ENCODE measurements at regions not wholly inside any gene's neighbourhood (a gene's known extent, or its start where the extent isn't known, plus 50 kb on each side); places are given as distances from the start of the nearest gene placed in this dataset.

GRCh38 chr10:4354382-4354812 lies 471.6 kb upstream of the AKR1E2 start:
- Histone ChIP-seq H3K9me2 (replicated peaks; ENCODE audit: low read length) (no peaks in the 10 kb centered on the region), H4K20me1 (ENCODE audit: low read length) (no peaks in the 10 kb centered on the region), H3F3A (ENCODE audit: low read length, unreplicated experiment) (no peaks in the 10 kb centered on the region), H3K27me3 (ENCODE audit: low read length) (no peaks in the 10 kb centered on the region), H3K4me3 (ENCODE audit: low read length) (peak overlapping the region; percentile 40; the same call in 1 of the 2 replicates), H3K27ac (ENCODE audit: low read length) (peak overlapping the region; percentile 92), H2AFZ (ENCODE audit: low read length) (no peak overlapping the region), H3K79me2 (ENCODE audit: low read length) (no peaks in the 10 kb centered on the region), H3K9ac (ENCODE audit: low read length) (peak overlapping the region; percentile 61), H3K4me2 (ENCODE audit: low read length) (peak overlapping the region; percentile 74), H3K36me3 (ENCODE audit: low read depth, low read length) (no peaks in the 10 kb centered on the region), H3K4me1 (ENCODE audit: insufficient read depth, low read length) (peaks cover 33% of the 10 kb centered on the region), H3K9me3 (ENCODE audit: low read length) (no peaks in the 10 kb centered on the region)
- ChIA-PET POLR2A (ENCODE audit: unreplicated experiment) (interaction anchor here (0.5 to 1.2 kb wide), 6 partner anchors 10 to 571 kb away, joined by 3 to 9 read pairs (median 4); no protein-coding TSS in a partner anchor), CTCF (interaction anchor here (0.6 to 1.1 kb wide), 2 partner anchors 302 to 411 kb away, joined by 3 to 4 read pairs; no protein-coding TSS in a partner anchor)
- intact Hi-C loops (cut with micrococcal nuclease), result loop anchor here (1.0 to 10.0 kb wide), 7 partner anchors 53 to 570 kb away; partner anchors contain the start of gene KLF6
- DNase-seq (peak; percentile 84), ATAC-seq (peak; percentile 88)
- BruUV-seq (replicated peaks), result no TSS peak
- TF ChIP-seq CTCF (conservative IDR thresholded peaks at IDR 0.05; ENCODE audit: low read depth, low read length) (no peak), EZH2 (IDR thresholded peaks at IDR 0.05; ENCODE audit: low read length, unreplicated experiment) (no peak), EZH2phosphoT487 (IDR thresholded peaks at IDR 0.05; ENCODE audit: borderline replicate concordance, low read length) (no peak)

DNA sequence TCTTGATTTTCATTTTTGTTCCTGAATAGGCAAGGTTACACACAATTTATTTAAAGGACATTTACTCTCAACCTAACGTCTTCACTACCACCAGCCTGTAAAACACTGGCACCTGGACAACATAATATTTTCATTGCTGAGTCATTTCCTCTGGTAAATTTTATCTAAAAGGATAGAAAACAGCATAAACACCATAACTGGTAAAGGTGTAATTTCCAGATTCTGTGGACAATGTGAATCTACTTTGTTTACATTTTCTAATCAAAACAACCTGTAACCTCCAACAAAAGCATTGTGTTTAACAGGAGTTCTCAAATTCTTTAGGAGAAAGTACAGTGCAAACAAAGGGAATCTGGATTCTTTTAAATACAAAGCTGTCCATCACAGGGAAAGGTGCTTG lies 472.0 kb upstream of the AKR1E2 start:
- no TSS peak for BruUV-seq (replicated peaks)
- no peak overlapping the region; the same call in 1 of the 2 replicates for H3K4me3 ChIP-seq (ENCODE audit: low read length)
- intact Hi-C loops (cut with micrococcal nuclease), result loop anchor here (1.0 to 10.0 kb wide), 7 partner anchors 53 to 569 kb away; partner anchors contain the start of gene KLF6
- H3K9ac ChIP-seq (ENCODE audit: low read length), result peak overlapping the region; percentile 53
- H3K36me3 ChIP-seq (ENCODE audit: low read depth, low read length), result no peaks in the 10 kb centered on the region
- ATAC-seq (peak; percentile 75), DNase-seq (peak; percentile 81)
- H3K4me2 ChIP-seq (ENCODE audit: low read length), result peak overlapping the region; percentile 74
- H3K9me2 ChIP-seq (replicated peaks; ENCODE audit: low read length), result no peaks in the 10 kb centered on the region
- H3K9me3 ChIP-seq (ENCODE audit: low read length), result no peaks in the 10 kb centered on the region
- TF ChIP-seq EZH2phosphoT487 (IDR thresholded peaks at IDR 0.05; ENCODE audit: borderline replicate concordance, low read length), result no peak
- TF ChIP-seq EZH2 (IDR thresholded peaks at IDR 0.05; ENCODE audit: low read length, unreplicated experiment), result no peak
- no peak for TF ChIP-seq CTCF (conservative IDR thresholded peaks at IDR 0.05; ENCODE audit: low read depth, low read length)
- H3K4me1 ChIP-seq (ENCODE audit: insufficient read depth, low read length), result peaks cover 33% of the 10 kb centered on the region
- H3K79me2 ChIP-seq (ENCODE audit: low read length), result no peaks in the 10 kb centered on the region
- H3K27me3 ChIP-seq (ENCODE audit: low read length), result no peaks in the 10 kb centered on the region
- H2AFZ ChIP-seq (ENCODE audit: low read length), result no peak overlapping the region
- peak overlapping the region; percentile 92 for H3K27ac ChIP-seq (ENCODE audit: low read length)
- POLR2A ChIA-PET (ENCODE audit: unreplicated experiment), result interaction anchor here (0.5 to 1.2 kb wide), 4 partner anchors 10 to 571 kb away, joined by 3 to 6 read pairs (median 4); no protein-coding TSS in a partner anchor
- no peaks in the 10 kb centered on the region for H3F3A ChIP-seq (ENCODE audit: low read length, unreplicated experiment)
- CTCF ChIA-PET, result interaction anchor here (0.6 to 1.1 kb wide), 2 partner anchors 303 to 412 kb away, joined by 3 to 4 read pairs; no protein-coding TSS in a partner anchor
- H4K20me1 ChIP-seq (ENCODE audit: low read length), result no peaks in the 10 kb centered on the region

GRCh38 chr10:4353059-4353655 lies 472.9 kb upstream of the AKR1E2 start:
- Histone ChIP-seq H3K27ac (ENCODE audit: low read length) (peak overlapping the region; percentile 92), H3K27me3 (ENCODE audit: low read length) (no peaks in the 10 kb centered on the region), H3K36me3 (ENCODE audit: low read depth, low read length) (no peaks in the 10 kb centered on the region), H3K9me3 (ENCODE audit: low read length) (no peaks in the 10 kb centered on the region), H3K79me2 (ENCODE audit: low read length) (no peaks in the 10 kb centered on the region), H3K4me1 (ENCODE audit: insufficient read depth, low read length) (peaks cover 33% of the 10 kb centered on the region), H3K4me3 (ENCODE audit: low read length) (no peak overlapping the region), H3K9ac (ENCODE audit: low read length) (peak overlapping the region; percentile 53; the same call in 1 of the 2 replicates), H3F3A (ENCODE audit: low read length, unreplicated experiment) (no peaks in the 10 kb centered on the region), H2AFZ (ENCODE audit: low read length) (no peak overlapping the region), H3K4me2 (ENCODE audit: low read length) (peak overlapping the region; percentile 74), H4K20me1 (ENCODE audit: low read length) (no peaks in the 10 kb centered on the region), H3K9me2 (replicated peaks; ENCODE audit: low read length) (no peaks in the 10 kb centered on the region)
- POLR2A ChIA-PET (ENCODE audit: unreplicated experiment), result interaction anchor here (0.7 kb wide), 1 partner anchor 190 kb away, joined by 3 read pairs; no protein-coding TSS in a partner anchor
- DNase-seq, result no peak
- no TSS peak for BruUV-seq (replicated peaks)
- ATAC-seq, result no peak
- TF ChIP-seq CTCF (conservative IDR thresholded peaks at IDR 0.05; ENCODE audit: low read depth, low read length) (no peak), EZH2 (IDR thresholded peaks at IDR 0.05; ENCODE audit: low read length, unreplicated experiment) (no peak)
- CTCF ChIA-PET, result no interaction called here
- intact Hi-C loops (cut with micrococcal nuclease), result loop anchor here (10.0 kb wide), 1 partner anchor 568 kb away; the partner anchor contains the start of gene KLF6

Data from PC-3 (cell line).